ENCODE measurements at regions not wholly inside any gene's neighbourhood (a gene's known extent, or its start where the extent isn't known, plus 50 kb on each side); places are given as distances from the start of the nearest gene placed in this dataset.

DNA sequence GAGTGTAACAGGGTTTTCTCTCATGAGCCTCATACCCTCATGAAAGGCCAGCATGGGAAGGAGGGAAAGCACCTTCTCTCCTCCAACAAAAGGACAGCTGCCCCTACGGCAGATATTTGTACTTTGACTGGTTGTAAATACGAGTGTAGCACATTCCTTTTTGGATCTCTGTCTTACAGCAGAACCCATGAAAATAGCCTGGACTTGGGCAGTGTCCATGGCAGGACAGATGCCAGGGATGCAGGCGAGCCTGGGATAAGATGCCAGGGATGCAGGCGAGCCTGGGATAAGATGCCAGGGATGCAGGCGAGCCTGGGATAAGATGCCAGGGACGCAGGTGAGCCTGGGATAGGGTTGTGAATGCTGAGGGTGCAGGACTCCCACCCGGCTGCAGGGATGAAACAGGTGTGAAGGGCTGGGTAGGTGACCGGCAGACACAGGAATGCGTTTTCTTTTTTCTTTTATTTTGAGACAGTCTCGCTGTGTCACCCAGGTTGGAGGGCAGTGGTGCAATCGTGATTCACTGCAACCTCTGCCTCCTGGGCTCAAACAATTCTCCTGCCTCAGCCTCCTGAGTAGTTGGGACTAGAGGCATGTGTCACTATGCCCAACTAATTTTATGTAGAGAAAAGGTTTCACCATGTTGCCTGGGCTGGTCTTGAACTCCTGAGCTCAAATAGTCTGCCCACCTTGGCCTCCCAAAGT is 120.0 kb downstream of the BEGAIN start:
- TF ChIP-seq, protein P1, sequence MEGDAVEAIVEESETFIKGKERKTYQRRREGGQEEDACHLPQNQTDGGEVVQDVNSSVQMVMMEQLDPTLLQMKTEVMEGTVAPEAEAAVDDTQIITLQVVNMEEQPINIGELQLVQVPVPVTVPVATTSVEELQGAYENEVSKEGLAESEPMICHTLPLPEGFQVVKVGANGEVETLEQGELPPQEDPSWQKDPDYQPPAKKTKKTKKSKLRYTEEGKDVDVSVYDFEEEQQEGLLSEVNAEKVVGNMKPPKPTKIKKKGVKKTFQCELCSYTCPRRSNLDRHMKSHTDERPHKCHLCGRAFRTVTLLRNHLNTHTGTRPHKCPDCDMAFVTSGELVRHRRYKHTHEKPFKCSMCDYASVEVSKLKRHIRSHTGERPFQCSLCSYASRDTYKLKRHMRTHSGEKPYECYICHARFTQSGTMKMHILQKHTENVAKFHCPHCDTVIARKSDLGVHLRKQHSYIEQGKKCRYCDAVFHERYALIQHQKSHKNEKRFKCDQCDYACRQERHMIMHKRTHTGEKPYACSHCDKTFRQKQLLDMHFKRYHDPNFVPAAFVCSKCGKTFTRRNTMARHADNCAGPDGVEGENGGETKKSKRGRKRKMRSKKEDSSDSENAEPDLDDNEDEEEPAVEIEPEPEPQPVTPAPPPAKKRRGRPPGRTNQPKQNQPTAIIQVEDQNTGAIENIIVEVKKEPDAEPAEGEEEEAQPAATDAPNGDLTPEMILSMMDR (conservative IDR thresholded peaks at IDR 0.05) = no peak
- H3K27ac ChIP-seq = no peak overlapping the region

- TF ChIP-seq, protein P1 (conservative IDR thresholded peaks at IDR 0.05) = no peak
- H3K27ac ChIP-seq = no peak overlapping the region
Observed at GRCh38 chr14:100467939-100468338, 119.3 kb downstream of the BEGAIN start.

DNA sequence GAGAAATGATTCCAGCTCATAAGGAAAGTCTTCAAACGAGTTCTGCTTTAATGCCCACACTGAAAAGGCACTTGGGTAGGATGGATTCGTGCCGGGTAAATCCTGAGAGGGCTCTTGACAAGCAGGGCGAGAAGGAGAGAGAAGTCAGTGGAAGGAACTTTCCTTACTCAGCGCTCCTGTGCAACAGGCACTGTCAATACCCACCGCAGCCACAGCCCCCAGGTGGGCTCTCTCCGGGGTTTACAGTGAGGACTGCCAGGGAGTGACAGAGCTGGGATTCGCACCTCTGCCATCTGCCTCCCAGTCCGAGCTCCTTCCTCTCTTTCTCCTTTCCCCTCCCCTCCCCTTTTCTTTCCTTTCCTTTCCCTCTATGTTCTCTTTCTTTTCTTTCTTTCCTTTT is 118.7 kb downstream of the BEGAIN start:
- TF ChIP-seq, protein P1 (conservative IDR thresholded peaks at IDR 0.05) = no peak
- no peak overlapping the region for H3K27ac ChIP-seq

GRCh38 chr14:100469632-100470522 is 117.3 kb downstream of the BEGAIN start:
- no peak overlapping the region for H3K27ac ChIP-seq
- TF ChIP-seq, protein P1 (conservative IDR thresholded peaks at IDR 0.05) = no peak

DNA sequence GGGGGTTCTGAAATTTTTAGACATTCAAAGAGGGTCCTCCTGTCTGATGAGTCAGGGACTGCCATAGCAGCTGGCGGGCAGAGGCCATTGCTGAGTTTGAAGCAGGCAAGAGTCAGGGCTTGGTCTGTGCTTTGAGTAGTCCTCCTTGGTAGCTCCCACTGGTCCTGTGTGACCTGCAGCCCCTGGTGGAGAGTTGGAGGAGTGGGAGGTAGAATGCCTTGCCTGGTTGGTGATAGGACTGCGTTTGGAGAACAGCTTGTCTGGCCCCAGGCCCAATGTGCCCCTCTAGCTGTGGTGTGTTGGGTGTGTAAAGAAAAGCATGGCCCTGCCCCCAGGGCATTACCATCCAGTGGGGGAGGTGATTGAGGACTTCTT is 116.7 kb downstream of the BEGAIN start:
- H3K27ac ChIP-seq = no peak overlapping the region

DNA sequence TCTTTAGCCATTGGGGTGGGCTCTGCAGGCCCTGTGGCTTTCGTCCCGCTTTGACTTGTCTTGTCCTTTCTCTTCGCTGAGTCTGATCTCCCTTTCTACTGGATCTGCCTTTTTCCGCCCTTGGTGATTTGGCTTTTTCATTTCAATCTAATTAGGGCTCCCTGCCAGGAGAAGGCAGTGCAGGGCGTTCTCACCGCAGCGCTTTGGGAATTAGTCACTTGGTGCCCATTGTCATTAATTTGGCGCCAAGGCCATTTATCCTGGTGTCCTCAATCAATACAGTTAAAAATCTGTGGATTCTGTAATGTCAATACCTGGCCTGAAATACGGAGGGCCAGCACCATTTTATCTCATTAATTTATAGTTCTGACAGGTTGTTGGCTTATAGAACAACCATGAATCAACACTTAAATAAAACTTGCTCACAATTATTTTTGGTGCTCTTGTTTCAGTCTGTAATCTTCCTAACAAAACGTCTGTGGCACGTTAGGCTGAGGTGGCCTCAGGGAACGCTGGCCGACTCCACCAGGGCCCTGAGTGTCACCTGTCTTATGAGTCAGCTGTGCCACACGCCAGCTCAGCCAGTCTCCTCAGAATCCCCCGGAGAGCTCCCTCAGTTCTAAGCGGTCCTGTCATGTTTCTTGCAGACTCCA is 115.7 kb downstream of the BEGAIN start:
- no peak overlapping the region for H3K27ac ChIP-seq
- TF ChIP-seq, protein P1 (conservative IDR thresholded peaks at IDR 0.05) = no peak

More for the DNA sequence above, 116.7 kb downstream of the BEGAIN start:
- TF ChIP-seq, protein P1 (conservative IDR thresholded peaks at IDR 0.05) = no peak

- TF ChIP-seq, protein P1 (conservative IDR thresholded peaks at IDR 0.05) = no peak
- no peak overlapping the region for H3K27ac ChIP-seq
Observed at GRCh38 chr14:100472094-100472455, 115.1 kb downstream of the BEGAIN start.
